Kidney (tissue), 13 donors: ENCODE measurements at regions not wholly inside any gene's neighbourhood (a gene's known extent, or its start where the extent isn't known, plus 50 kb on each side); places are given as distances from the start of the nearest gene placed in this dataset.

ENCODE experiments used
- DNase-seq, 5 donors: peaks; one replicate each; pipeline ENCODE4 v3.0.0-alpha.2; 2013 to 2020
- FAIRE-seq: peaks from 2 replicates; lab custom pipeline; 2012; peaks lifted over from hg19 to GRCh38; lab: Jason Lieb, UNC
- H3K27ac ChIP-seq, 2 donors: one replicate each; pipeline ENCODE4 v1.7.0; 2013; ENCODE audit warnings: low read depth in 2 of 2, low read length in 2 of 2, inconsistent platforms in 1 of 2
- H3K27me3 ChIP-seq: one replicate; pipeline ENCODE4 v1.7.1; 2013; ENCODE audit warnings: low read length, inconsistent platforms; ENCODE audit not compliant: control insufficient read depth, insufficient read depth
- H3K36me3 ChIP-seq, 3 donors: one replicate each; pipeline versions ENCODE4 v1.7.0 to v1.7.1; 2013; ENCODE audit warnings: low read length in 3 of 3, control low read depth in 1 of 3, inconsistent platforms in 1 of 3; ENCODE audit not compliant: insufficient read depth in 3 of 3, control insufficient read depth in 2 of 3
- H3K4me1 ChIP-seq, 3 donors: one replicate each; pipeline versions ENCODE4 v1.7.0 to v1.7.1; 2013; ENCODE audit warnings: low read length in 3 of 3, inconsistent platforms in 1 of 3, low read depth in 1 of 3; ENCODE audit not compliant: control insufficient read depth in 2 of 3, insufficient read depth in 2 of 3
- H3K4me3 ChIP-seq, 3 donors: one replicate each; pipeline versions ENCODE4 v1.7.0 to v1.8.1; 2013; ENCODE audit warnings: low read length in 3 of 3, control low read depth in 1 of 3, inconsistent platforms in 1 of 3
- H3K9ac ChIP-seq, 3 donors: one replicate each; pipeline versions ENCODE4 v1.7.0 to v1.7.1; 2013; ENCODE audit warnings: low read length in 3 of 3, control low read depth in 1 of 3, inconsistent platforms in 1 of 3
- H3K9me3 ChIP-seq, 3 donors: one replicate each; pipeline versions ENCODE4 v1.7.0 to v1.7.1; 2013; ENCODE audit warnings: low read length in 3 of 3, control low read depth in 1 of 3, inconsistent platforms in 1 of 3; ENCODE audit not compliant: control insufficient read depth in 2 of 3, insufficient read depth in 1 of 3
- CTCF ChIP-seq: IDR thresholded peaks from 3 replicates; pipeline ENCODE4 v1.5.1; 2012; ENCODE audit warnings: mild to moderate bottlenecking, moderate library complexity, borderline replicate concordance; ENCODE audit not compliant: insufficient read depth; ENCODE audit errors: extremely low read depth
- intact Hi-C: fragments of 100-400 bp; cut with DNase I; formaldehyde crosslinking; loops from one replicate; pipeline ENCODE4 v1.11.1; 2022
- donor health status: control.
- donor health status: control.
- donor health status: control.
- donor health status: control.
- donor health status: control.
- donor health status: DM: yes; HTN: yes; CAD: no.
- donor health status: Normal renal cell carcinoma (clear cell type).

- Histone ChIP-seq H3K27ac (no peak overlapping the region), H3K4me3 (no peak overlapping the region), H3K27me3 (no peaks in the 10 kb centered on the region), H3K9ac (no peak overlapping the region), H3K4me1 (no peaks in the 10 kb centered on the region), H3K9me3 (no peaks in the 10 kb centered on the region), H3K36me3 (no peaks in the 10 kb centered on the region)
- TF ChIP-seq CTCF: no peak
- intact Hi-C loops: no loop called here
- FAIRE-seq (no peak), DNase-seq (no peak)
These were observed 71.8 kb upstream of the EMX2 start for GRCh38 chr10:117470733-117471132.

- FAIRE-seq (no peak), DNase-seq (no peak)
- no peak overlapping the region for H3K4me3 ChIP-seq
- H3K9ac ChIP-seq: no peak overlapping the region
- H3K27me3 ChIP-seq: no peaks in the 10 kb centered on the region
- TF ChIP-seq CTCF: no peak
- no peaks in the 10 kb centered on the region for H3K4me1 ChIP-seq
- no peaks in the 10 kb centered on the region for H3K9me3 ChIP-seq
- H3K36me3 ChIP-seq: no peaks in the 10 kb centered on the region
- intact Hi-C loops: no loop called here
- no peak overlapping the region for H3K27ac ChIP-seq
These were observed 73.9 kb upstream of the EMX2 start for GRCh38 chr10:117468665-117469064.

GRCh38 chr10:117464176-117464575 is 78.4 kb upstream of the EMX2 start:
- Histone ChIP-seq H3K9ac (no peak overlapping the region), H3K27me3 (no peaks in the 10 kb centered on the region), H3K4me1 (no peaks in the 10 kb centered on the region), H3K4me3 (no peak overlapping the region), H3K27ac (no peak overlapping the region), H3K9me3 (no peaks in the 10 kb centered on the region), H3K36me3 (no peaks in the 10 kb centered on the region)
- no peak for TF ChIP-seq CTCF
- FAIRE-seq (no peak), DNase-seq (no peak)
- intact Hi-C loops: no loop called here

GRCh38 chr10:117463545-117463920 is 79.0 kb upstream of the EMX2 start:
- no peak for FAIRE-seq
- no peak for DNase-seq
- Histone ChIP-seq H3K9me3 (no peaks in the 10 kb centered on the region), H3K4me1 (no peaks in the 10 kb centered on the region), H3K4me3 (no peak overlapping the region), H3K27me3 (no peaks in the 10 kb centered on the region), H3K9ac (no peak overlapping the region), H3K36me3 (no peaks in the 10 kb centered on the region), H3K27ac (no peak overlapping the region)
- intact Hi-C loops: no loop called here
- no peak for TF ChIP-seq CTCF
